MCF 10A (cell line): ENCODE measurements at regions not wholly inside any gene's neighbourhood (a gene's known extent, or its start where the extent isn't known, plus 50 kb on each side); places are given as distances from the start of the nearest gene placed in this dataset.

Experiments used
- BruUV-seq: library from RNA; stranded (reverse); fragments of 400-500 nt; replicated peaks from 2 replicates; lab custom pipeline; 2021; lab: Mats Ljungman, UMichigan
- CTCF ChIA-PET: fragments of 300-600 bp; sonication (Branson Sonifier 250); formaldehyde crosslinking; extraction: SDS; loops from one replicate; lab custom pipeline; 2021; ENCODE audit warnings: antibody characterized with exemption, inconsistent platforms; lab: Yijun Ruan, JAX
- POLR2A ChIA-PET: fragments of 300-600, 350-650 bp; sonication (Branson Sonifier 250); formaldehyde crosslinking; extraction: SDS; loops from one replicate; lab custom pipeline; 2020; ENCODE audit warnings: antibody characterized with exemption, inconsistent platforms; lab: Yijun Ruan, JAX
- DNase-seq: peaks from one replicate; pipeline ENCODE4 v3.0.0-alpha.2; 2018; ENCODE audit not compliant: unreplicated experiment
- H3K27ac Mint-ChIP-seq: one replicate; pipeline ENCODE4 v1.8.0; 2022; ENCODE audit warnings: mild to moderate bottlenecking, low read depth, mixed read lengths; ENCODE audit not compliant: unreplicated experiment
- H3K27me3 Mint-ChIP-seq: one replicate; pipeline ENCODE4 v1.8.0; 2022; ENCODE audit warnings: mixed read lengths; ENCODE audit not compliant: insufficient read depth, unreplicated experiment
- H3K36me3 Mint-ChIP-seq: one replicate; pipeline ENCODE4 v1.8.0; 2022; ENCODE audit warnings: mild to moderate bottlenecking, moderate library complexity, mixed read lengths; ENCODE audit not compliant: insufficient read depth, unreplicated experiment
- H3K4me1 Mint-ChIP-seq: one replicate; pipeline ENCODE4 v1.8.0; 2022; ENCODE audit warnings: mixed read lengths; ENCODE audit not compliant: insufficient read depth, unreplicated experiment
- H3K4me3 Mint-ChIP-seq: one replicate; pipeline ENCODE4 v1.8.0; 2022; ENCODE audit warnings: mild to moderate bottlenecking, moderate library complexity, mixed read lengths; ENCODE audit not compliant: unreplicated experiment
- H3K9me3 Mint-ChIP-seq: one replicate; pipeline ENCODE4 v1.8.0; 2022; ENCODE audit warnings: mixed read lengths; ENCODE audit not compliant: unreplicated experiment
- intact Hi-C: fragments of 100-400 bp; cut with micrococcal nuclease; formaldehyde crosslinking; loops from 2 replicates; pipeline ENCODE4 v1.14.1; 2022
- TF ChIP-seq, protein P1 (sequence below): fragments of 200-600 bp; IDR thresholded peaks from one replicate; pipeline ENCODE4 v1.8.0; 2022; ENCODE audit warnings: antibody characterized with exemption, mild to moderate bottlenecking; ENCODE audit not compliant: unreplicated experiment

GRCh38 chr2:21585881-21586280 is 462.1 kb downstream of the TDRD15 start:
- no peak for DNase-seq
- Mint-ChIP-seq H3K4me3 (no peak overlapping the region), H3K36me3 (no peaks in the 10 kb centered on the region), H3K27me3 (peaks cover 1% of the 10 kb centered on the region), H3K9me3 (peaks cover 7% of the 10 kb centered on the region), H3K27ac (no peak overlapping the region), H3K4me1 (no peaks in the 10 kb centered on the region)
- ChIA-PET CTCF (interaction anchor here (0.6 to 1.2 kb wide), 2 partner anchors 26 to 88 kb away, joined by 3 read pairs; no protein-coding TSS in a partner anchor), POLR2A (no interaction called here)
- BruUV-seq = no TSS peak
- TF ChIP-seq, protein P1, sequence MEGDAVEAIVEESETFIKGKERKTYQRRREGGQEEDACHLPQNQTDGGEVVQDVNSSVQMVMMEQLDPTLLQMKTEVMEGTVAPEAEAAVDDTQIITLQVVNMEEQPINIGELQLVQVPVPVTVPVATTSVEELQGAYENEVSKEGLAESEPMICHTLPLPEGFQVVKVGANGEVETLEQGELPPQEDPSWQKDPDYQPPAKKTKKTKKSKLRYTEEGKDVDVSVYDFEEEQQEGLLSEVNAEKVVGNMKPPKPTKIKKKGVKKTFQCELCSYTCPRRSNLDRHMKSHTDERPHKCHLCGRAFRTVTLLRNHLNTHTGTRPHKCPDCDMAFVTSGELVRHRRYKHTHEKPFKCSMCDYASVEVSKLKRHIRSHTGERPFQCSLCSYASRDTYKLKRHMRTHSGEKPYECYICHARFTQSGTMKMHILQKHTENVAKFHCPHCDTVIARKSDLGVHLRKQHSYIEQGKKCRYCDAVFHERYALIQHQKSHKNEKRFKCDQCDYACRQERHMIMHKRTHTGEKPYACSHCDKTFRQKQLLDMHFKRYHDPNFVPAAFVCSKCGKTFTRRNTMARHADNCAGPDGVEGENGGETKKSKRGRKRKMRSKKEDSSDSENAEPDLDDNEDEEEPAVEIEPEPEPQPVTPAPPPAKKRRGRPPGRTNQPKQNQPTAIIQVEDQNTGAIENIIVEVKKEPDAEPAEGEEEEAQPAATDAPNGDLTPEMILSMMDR = no peak
- intact Hi-C loops = no loop called here

DNA sequence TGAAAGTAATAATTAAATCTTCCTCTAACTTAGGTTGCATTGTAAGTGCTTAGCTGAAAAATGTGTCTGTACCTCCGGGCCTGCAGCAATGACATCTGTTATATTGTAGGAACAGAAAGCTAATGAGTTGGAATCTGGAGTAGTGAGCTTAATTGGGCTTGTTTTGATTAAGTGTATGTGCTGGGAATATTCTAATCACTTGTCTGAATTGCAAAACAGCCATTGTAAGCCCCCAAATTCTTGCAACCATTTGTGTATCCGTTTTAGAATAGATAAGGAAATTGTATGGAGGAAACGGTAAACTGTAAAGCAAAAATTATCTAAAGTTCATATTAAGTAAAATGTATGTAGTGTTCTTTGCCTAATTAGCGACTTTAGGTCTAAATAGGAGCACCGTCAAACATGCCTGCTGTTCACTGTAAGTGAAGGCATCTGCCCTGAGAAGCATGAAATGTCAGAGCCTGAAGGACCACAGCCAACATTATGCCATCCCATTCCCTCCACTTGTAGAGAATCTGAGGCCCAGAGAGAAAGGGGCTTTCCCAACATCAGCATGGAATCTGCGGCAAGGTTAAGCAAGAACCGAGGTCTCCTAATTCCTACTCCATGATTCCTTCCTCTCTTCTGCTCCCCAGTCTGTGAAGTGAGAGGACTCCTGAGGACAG is 466.4 kb downstream of the TDRD15 start:
- CTCF ChIA-PET = interaction anchor here (0.6 to 0.7 kb wide), 3 partner anchors 9 to 287 kb away, joined by 3 read pairs; no protein-coding TSS in a partner anchor
- intact Hi-C loops = no loop called here
- Mint-ChIP-seq H3K27me3 (peaks cover 10% of the 10 kb centered on the region), H3K4me3 (no peak overlapping the region), H3K36me3 (no peaks in the 10 kb centered on the region), H3K9me3 (peaks cover 7% of the 10 kb centered on the region), H3K27ac (no peak overlapping the region), H3K4me1 (no peaks in the 10 kb centered on the region)
- POLR2A ChIA-PET = no interaction called here
- TF ChIP-seq, protein P1 = no peak
- no peak for DNase-seq
- no TSS peak for BruUV-seq

DNA sequence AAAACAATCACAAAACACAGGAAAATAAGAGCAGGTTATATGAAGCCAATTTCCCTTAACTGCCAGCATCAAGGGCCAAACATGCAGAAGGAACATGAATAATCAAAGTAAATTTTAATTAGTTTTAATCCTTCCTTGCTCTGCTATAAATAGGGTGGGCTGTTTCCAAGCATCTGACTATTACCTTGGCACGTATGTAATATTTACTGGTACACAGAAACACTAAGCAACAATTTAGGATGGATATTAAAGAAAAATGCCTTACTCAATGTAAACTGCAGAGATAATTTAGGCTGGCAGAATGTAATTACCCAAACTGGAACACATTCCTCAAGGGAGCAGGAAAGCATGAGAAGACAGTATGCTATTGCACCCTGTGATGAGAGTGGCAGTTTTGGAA is 468.2 kb downstream of the TDRD15 start:
- Mint-ChIP-seq H3K4me1 (no peaks in the 10 kb centered on the region), H3K4me3 (no peak overlapping the region), H3K27ac (no peak overlapping the region), H3K9me3 (peaks cover 2% of the 10 kb centered on the region), H3K27me3 (peaks cover 10% of the 10 kb centered on the region), H3K36me3 (no peaks in the 10 kb centered on the region)
- no TSS peak for BruUV-seq
- DNase-seq = no peak
- intact Hi-C loops = no loop called here
- ChIA-PET POLR2A (no interaction called here), CTCF (no interaction called here)
- TF ChIP-seq, protein P1 = no peak

DNA sequence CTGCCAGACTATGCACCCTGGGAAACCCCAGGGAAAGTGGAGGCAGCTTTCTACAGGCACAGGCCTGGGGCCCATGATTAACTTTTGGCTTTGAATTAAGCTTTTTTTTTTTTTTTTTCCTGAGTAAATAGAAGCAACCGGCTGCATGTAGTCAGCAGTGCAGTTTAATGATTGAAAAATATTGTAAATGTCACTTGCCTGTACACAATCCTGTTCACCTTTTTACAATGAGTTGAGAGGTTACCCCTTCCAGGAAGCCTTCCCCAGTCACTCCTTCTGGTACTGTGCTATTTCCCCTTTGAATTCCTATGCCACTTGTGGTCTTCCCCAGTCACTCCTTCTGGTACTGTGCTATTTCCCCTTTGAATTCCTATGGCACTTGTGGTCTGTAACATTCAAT is 475.6 kb downstream of the TDRD15 start:
- no peaks in the 10 kb centered on the region for H3K36me3 Mint-ChIP-seq
- no TSS peak for BruUV-seq
- H3K27ac Mint-ChIP-seq = no peak overlapping the region
- no peak overlapping the region for H3K4me3 Mint-ChIP-seq
- no peaks in the 10 kb centered on the region for H3K27me3 Mint-ChIP-seq
- H3K9me3 Mint-ChIP-seq = no peaks in the 10 kb centered on the region
- TF ChIP-seq, protein P1 = no peak
- H3K4me1 Mint-ChIP-seq = no peaks in the 10 kb centered on the region
- ChIA-PET CTCF (interaction anchor here (0.6 kb wide), 1 partner anchor 85 kb away, joined by 3 read pairs; no protein-coding TSS in a partner anchor), POLR2A (no interaction called here)
- DNase-seq = no peak
- intact Hi-C loops = no loop called here
